Glomerular visceral epithelial cell (primary cell): ENCODE measurements at regions not wholly inside any gene's neighbourhood (a gene's known extent, or its start where the extent isn't known, plus 50 kb on each side); places are given as distances from the start of the nearest gene placed in this dataset.
A peak's percentile ranks its signal among the peaks of the same experiment; 100 is the strongest.

ENCODE experiments used
- DNase-seq: peaks from one replicate; pipeline ENCODE4 v3.0.0-alpha.2; 2016; ENCODE audit errors: extremely low spot score

DNA sequence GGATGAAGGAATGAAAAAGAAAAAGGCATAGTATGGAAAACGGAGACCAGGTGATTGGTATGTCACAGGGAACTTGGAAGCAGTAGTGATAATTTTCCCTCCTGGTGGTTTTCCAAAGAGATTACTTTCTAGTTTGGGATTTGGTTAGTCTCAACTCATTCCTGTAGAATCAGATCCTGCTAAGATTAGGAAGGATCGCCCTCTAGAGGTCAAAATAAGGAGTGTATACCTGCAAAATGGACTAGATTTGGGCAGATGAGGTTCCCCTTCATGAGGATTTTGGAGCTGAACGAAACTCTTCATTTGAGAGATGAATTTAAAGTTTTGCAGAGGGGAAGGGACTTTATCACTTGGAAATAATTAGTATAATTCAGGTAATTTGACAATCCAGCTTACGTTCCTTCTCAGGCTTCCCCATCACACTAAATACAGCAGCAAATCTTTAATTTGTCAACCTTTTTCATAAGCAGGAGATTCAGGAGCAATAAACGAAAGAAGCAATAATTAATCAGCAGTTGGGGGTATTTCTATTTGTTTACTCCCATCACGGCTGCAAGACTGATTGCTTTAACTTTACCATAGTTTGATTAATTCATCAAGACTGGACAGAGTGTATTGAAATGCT is 65.2 kb downstream of the CCDC195 start:
- peak; percentile 55 for DNase-seq

DNA sequence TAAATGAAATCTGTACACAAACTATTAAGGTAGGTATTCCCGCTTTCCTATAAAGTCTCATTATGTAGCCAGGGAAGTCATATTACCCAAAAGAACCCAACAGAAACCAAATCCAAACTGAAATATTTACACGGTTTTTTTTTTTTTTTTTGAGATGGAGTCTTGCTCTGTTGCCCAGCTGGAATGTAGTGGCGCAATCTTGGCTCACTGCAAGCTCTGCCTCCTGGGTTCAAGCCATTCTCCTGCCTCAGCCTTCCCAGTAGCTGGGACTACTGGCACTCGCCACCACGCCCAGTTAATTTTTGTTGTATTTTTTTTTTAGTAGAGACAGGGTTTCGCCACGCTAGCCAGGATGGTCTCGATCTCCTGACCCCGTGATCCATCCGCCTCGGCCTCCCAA is 62.5 kb upstream of the CUL3 start:
- DNase-seq: peak; percentile 21

DNA sequence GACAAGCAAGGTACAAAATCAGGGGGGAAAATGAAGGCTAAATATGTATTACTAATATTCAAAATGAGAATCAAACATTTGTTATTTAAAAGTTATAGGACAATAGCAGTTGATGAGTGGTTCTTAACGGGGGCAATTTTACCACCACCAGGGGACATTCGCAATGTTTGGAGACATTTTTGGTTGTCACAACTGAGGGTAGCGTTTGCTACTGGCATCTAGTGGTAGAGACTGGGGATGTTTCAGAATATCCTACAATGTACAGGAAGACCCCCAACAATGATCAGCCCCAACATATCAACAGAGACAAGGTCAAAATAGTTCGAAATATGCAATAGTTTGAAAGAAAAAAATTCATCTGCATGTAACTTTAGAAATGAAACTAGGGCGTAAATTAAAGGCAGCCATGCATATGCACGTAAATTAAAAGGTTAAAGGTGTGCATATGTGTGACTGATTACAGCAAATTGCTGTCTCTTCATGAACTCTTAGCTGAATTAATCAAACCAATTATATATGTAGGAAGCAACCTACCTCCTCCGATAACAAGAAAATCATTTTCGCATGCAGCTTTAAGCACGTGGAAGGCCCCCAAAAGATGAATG is 61.2 kb upstream of the CUL3 start:
- DNase-seq: peak; percentile 5

DNA sequence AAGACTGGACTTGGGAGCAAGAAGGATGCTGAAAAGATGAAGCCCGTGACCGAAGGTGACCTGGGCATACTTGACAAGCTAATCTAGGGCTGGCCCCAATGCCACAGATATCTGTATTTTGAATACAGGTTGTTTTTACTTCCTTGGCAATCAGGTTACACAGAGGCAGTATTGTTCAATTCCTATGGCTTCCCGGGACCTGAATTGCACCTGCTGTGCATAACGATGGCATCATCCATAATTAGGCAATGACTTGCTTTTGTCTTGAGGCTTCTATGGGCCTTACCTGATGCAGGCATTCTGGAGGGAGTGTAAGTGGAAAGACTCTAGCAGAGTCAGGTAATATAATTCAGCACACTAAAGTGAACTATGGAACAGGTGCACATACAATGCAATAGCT is 60.6 kb upstream of the CUL3 start:
- DNase-seq: no peak

DNA sequence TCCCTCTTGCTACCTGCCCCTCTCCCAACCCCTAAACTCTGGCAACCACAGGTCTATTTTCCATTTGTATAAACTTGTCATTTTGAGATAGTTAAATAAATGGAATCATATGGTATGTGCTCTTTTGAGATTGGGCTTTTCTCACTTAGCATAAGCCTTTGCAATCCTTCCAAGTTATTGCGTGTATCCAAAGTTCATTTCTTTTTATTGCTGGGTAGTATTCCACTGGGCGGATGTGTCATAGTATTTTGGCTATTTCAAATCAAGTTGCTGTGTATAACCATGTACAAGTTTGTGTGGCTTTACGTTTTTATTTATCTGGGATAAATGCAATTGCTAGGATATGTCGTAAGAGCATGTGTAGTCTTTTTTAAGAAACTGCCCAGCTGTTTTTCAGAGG is 55.5 kb upstream of the CUL3 start:
- DNase-seq: no peak

DNA sequence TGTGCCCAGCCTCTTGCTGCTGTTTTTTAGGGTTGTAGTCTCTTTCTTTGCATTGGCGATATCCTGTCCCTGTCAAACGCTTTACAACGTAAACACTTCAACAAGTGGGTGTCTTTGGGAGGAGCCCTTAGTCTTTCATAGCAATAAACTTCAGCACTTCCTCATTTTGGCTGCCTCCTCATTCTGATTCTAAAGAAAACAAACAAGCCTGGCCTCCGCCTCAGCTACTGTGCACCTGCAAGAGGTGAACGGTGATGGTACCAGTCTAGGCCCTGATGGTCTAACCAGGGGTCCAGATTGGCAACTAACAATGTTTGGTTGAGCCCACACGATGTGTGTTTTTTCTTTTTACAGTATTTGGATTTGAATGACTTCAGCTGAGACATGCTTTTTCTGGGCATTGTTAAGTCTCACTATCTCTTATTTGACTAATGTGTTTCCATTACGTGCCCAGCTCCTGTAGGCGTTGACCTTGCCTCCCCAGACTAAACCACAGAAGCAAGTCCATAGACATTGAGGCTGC is 53.2 kb upstream of the CUL3 start:
- no peak for DNase-seq
